OCI-LY1 (cell line): ENCODE measurements at regions not wholly inside any gene's neighbourhood (a gene's known extent, or its start where the extent isn't known, plus 50 kb on each side); places are given as distances from the start of the nearest gene placed in this dataset.

ENCODE experiments used
- H2AFZ ChIP-seq: fragments of 200-600 bp; sonication (generic), shearing (Covaris generic); 2 replicates; pipeline ENCODE4 v1.6.0; 2014; ENCODE audit warnings: antibody characterized with exemption, mild to moderate bottlenecking, low read length
- H3F3A ChIP-seq: fragments of 200-600 bp; sonication (generic), shearing (Covaris generic); 2 replicates; pipeline ENCODE4 v1.6.0; 2014; ENCODE audit warnings: mild to moderate bottlenecking, antibody characterized with exemption, low read length, moderate library complexity; ENCODE audit not compliant: insufficient read depth
- H3K27ac ChIP-seq: fragments of 200-600 bp; sonication (generic); 2 replicates; pipeline ENCODE4 v1.5.1; 2014; ENCODE audit warnings: low read length, mixed run types, mild to moderate bottlenecking, low read depth; ENCODE audit not compliant: poor library complexity, severe bottlenecking
- H3K27me3 ChIP-seq: fragments of 200-600 bp; sonication (generic); 2 replicates; pipeline ENCODE4 v1.6.0; 2014; ENCODE audit warnings: antibody characterized with exemption, mild to moderate bottlenecking, low read length, moderate library complexity; ENCODE audit not compliant: insufficient read depth
- H3K36me3 ChIP-seq: fragments of 200-600 bp; sonication (generic); 2 replicates; pipeline ENCODE4 v1.6.1; 2014; ENCODE audit warnings: mild to moderate bottlenecking, antibody characterized with exemption, low read length, moderate library complexity, mixed read lengths; ENCODE audit not compliant: insufficient read depth
- H3K4me1 ChIP-seq: fragments of 200-600 bp; sonication (generic); 2 replicates; pipeline ENCODE4 v1.5.1; 2014; ENCODE audit warnings: mild to moderate bottlenecking, low read length, moderate library complexity; ENCODE audit not compliant: insufficient read depth, severe bottlenecking
- H3K4me2 ChIP-seq: fragments of 200-600 bp; sonication (generic), shearing (Covaris generic); 2 replicates; pipeline ENCODE4 v1.6.1; 2014; ENCODE audit warnings: low read length
- H3K4me3 ChIP-seq: fragments of 200-600 bp; sonication (generic); 2 replicates; pipeline ENCODE4 v1.5.1; 2014; ENCODE audit warnings: low read length, low read depth, mild to moderate bottlenecking, mixed read lengths; ENCODE audit not compliant: poor library complexity, severe bottlenecking
- H3K79me2 ChIP-seq: fragments of 200-600 bp; shearing (Covaris generic); 2 replicates; pipeline ENCODE4 v1.6.1; 2016; ENCODE audit warnings: mixed run types, low read length, mixed read lengths; ENCODE audit not compliant: insufficient read depth
- H3K9ac ChIP-seq: fragments of 200-600 bp; sonication (generic), shearing (Covaris generic); 2 replicates; pipeline ENCODE4 v1.6.1; 2014; ENCODE audit warnings: mild to moderate bottlenecking, low read length, mixed read lengths
- H3K9me2 ChIP-seq: fragments of 200-600 bp; sonication (generic), shearing (Covaris generic); 2 replicates; pipeline ENCODE4 v1.6.1; 2014; ENCODE audit warnings: low read depth, mild to moderate bottlenecking, low read length, mixed read lengths
- H3K9me3 ChIP-seq: fragments of 200-600 bp; shearing (Covaris generic); 2 replicates; pipeline ENCODE4 v1.6.1; 2014; ENCODE audit warnings: low read length, mixed read lengths
- H4K20me1 ChIP-seq: fragments of 200-600 bp; sonication (generic), shearing (Covaris generic); 2 replicates; pipeline ENCODE4 v1.6.0; 2016; ENCODE audit warnings: mild to moderate bottlenecking, low read length; ENCODE audit not compliant: insufficient read depth
- CTCF ChIP-seq: fragments of 200-600 bp; sonication (generic), shearing (Covaris generic); IDR thresholded peaks from 2 replicates; pipeline ENCODE4 v1.5.1; 2017; ENCODE audit warnings: mild to moderate bottlenecking, antibody characterized with exemption, low read length, moderate library complexity, mixed read lengths
- EZH2 ChIP-seq: fragments of 200-600 bp; sonication (generic), shearing (Covaris generic); IDR thresholded peaks from 2 replicates; pipeline ENCODE4 v1.8.0; 2017; ENCODE audit warnings: borderline replicate concordance, mixed run types, mild to moderate bottlenecking, antibody characterized with exemption, low read length, moderate library complexity, mixed read lengths

GRCh38 chr16:87228363-87228762, 88.8 kb downstream of the C16orf95 start:
- H3K4me3 ChIP-seq: no peak overlapping the region
- no peak overlapping the region for H3K9ac ChIP-seq
- H3F3A ChIP-seq: no peaks in the 10 kb centered on the region
- no peaks in the 10 kb centered on the region for H3K36me3 ChIP-seq
- H2AFZ ChIP-seq: no peak overlapping the region
- H3K4me1 ChIP-seq: no peaks in the 10 kb centered on the region
- no peak overlapping the region for H3K4me2 ChIP-seq
- H3K9me3 ChIP-seq: no peaks in the 10 kb centered on the region
- H3K27me3 ChIP-seq: 0 out of 2 replicates have a peak, but pooled peaks cover 4% of the 10 kb centered on the region
- H3K27ac ChIP-seq: no peak overlapping the region
- H3K9me2 ChIP-seq: no peaks in the 10 kb centered on the region
- H3K79me2 ChIP-seq: no peaks in the 10 kb centered on the region
- H4K20me1 ChIP-seq: no peaks in the 10 kb centered on the region
- no peak for TF ChIP-seq CTCF
- no peak for TF ChIP-seq EZH2

- H3K27me3 ChIP-seq: 0 out of 2 replicates have a peak, but pooled peaks cover 4% of the 10 kb centered on the region
- H3K79me2 ChIP-seq: no peaks in the 10 kb centered on the region
- TF ChIP-seq EZH2 (no peak), CTCF (no peak)
- H3F3A ChIP-seq: no peaks in the 10 kb centered on the region
- H3K4me3 ChIP-seq: no peak overlapping the region
- no peaks in the 10 kb centered on the region for H3K9me2 ChIP-seq
- H3K36me3 ChIP-seq: no peaks in the 10 kb centered on the region
- H3K4me2 ChIP-seq: no peak overlapping the region
- no peaks in the 10 kb centered on the region for H4K20me1 ChIP-seq
- H2AFZ ChIP-seq: no peak overlapping the region
- H3K9ac ChIP-seq: no peak overlapping the region
- H3K9me3 ChIP-seq: no peaks in the 10 kb centered on the region
- no peaks in the 10 kb centered on the region for H3K4me1 ChIP-seq
- H3K27ac ChIP-seq: no peak overlapping the region
Observed at GRCh38 chr16:87229230-87230188, 87.7 kb downstream of the C16orf95 start.

GRCh38 chr16:87230571-87230970, 86.6 kb downstream of the C16orf95 start:
- H3K36me3 ChIP-seq: no peaks in the 10 kb centered on the region
- H2AFZ ChIP-seq: no peak overlapping the region
- no peaks in the 10 kb centered on the region for H3K79me2 ChIP-seq
- TF ChIP-seq EZH2 (no peak), CTCF (no peak)
- H3K9me3 ChIP-seq: no peaks in the 10 kb centered on the region
- H3K27ac ChIP-seq: no peak overlapping the region
- no peaks in the 10 kb centered on the region for H4K20me1 ChIP-seq
- 0 out of 2 replicates have a peak, but pooled peaks cover 4% of the 10 kb centered on the region for H3K27me3 ChIP-seq
- H3F3A ChIP-seq: no peaks in the 10 kb centered on the region
- H3K4me3 ChIP-seq: no peak overlapping the region
- H3K9ac ChIP-seq: no peak overlapping the region
- H3K9me2 ChIP-seq: no peaks in the 10 kb centered on the region
- H3K4me1 ChIP-seq: no peaks in the 10 kb centered on the region
- H3K4me2 ChIP-seq: no peak overlapping the region
